GM04504 (cell line): ENCODE measurements at regions not wholly inside any gene's neighbourhood (a gene's known extent, or its start where the extent isn't known, plus 50 kb on each side); places are given as distances from the start of the nearest gene placed in this dataset.
A peak's percentile ranks its signal among the peaks of the same experiment; 100 is the strongest.

ENCODE experiments used
- DNase-seq: peaks from one replicate; pipeline ENCODE4 v3.0.0-alpha.2; 2012; ENCODE audit warnings: low read depth

DNA sequence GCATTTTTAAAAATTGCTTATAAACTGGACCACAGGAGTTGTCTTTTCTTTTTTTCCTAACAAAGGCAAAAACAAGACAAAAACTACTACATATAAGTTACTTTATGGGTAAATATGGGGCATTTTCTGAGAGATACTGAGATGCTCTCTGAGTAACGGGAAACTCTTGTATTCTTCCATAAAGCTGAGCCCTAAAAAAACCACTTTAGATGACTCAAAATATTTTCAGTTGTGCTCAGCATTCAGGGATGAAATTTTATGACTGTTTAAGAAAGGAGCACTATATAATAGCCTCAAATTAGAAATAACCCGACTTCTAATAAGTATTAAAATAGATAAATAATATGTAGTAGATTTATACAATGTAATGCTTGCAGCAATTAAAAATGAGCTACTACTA is 644.5 kb downstream of the KCTD16 start:
- DNase-seq = no peak

GRCh38 chr5:144812763-144813162 is 642.1 kb downstream of the KCTD16 start:
- DNase-seq = peak; percentile 97

DNA sequence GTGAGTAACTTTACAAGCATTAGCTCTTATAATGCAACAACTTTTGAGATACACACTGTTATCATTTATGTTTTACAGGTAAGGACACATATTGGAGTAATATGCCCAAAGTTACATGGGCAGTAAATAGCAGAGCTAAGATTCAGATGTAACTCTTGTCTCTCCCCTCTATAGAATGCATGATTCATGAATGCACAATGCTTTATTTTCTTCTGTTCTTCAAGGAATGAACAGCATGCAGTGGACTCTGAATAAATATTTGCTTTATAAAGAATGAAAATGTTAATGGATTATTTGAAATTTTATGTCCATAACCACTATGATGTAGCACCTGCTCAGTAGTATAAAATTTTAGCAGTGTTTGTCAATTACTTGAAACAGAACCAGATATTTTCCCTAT is 629.5 kb downstream of the KCTD16 start:
- DNase-seq = no peak

DNA sequence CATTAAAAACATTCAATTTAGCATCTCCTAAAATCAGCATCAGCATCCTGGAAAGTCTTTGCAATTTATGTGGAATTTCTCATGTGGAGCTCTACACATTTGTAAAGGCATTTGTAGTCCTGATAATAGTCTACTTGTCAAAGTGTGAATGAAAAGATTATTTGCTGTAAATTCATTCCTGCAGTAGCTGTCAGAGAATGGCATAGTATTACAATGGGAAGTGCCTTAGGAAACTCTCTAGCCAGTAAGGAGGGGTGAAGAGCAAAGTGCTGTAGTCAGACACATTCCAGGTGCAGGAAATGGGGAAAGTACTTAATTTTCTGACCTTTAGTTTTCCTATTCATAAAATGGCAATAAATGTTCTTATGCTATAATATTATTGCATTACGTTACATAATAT is 627.9 kb downstream of the KCTD16 start:
- no peak for DNase-seq

- DNase-seq = no peak
These were observed 624.2 kb downstream of the KCTD16 start for GRCh38 chr5:144794922-144795321.

DNA sequence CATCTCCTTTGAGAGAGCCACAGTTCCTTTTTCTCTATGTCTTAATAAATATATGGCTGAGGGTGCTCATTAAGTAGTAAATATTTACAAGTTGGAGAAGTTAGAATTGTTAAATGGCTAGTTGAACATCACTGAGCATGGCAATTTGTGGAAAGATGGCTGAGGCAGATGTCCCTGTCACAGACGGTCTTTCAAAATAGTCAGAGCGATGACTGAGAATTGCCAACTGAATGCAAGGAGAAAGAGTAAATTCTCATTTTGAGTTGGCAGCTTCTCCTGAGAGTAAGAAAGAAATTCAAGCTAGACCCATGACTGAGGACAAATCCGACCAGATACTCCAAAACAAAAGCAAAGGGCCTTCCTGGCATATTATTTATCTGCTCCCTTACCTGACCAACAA is 617.9 kb downstream of the KCTD16 start:
- DNase-seq = no peak

DNA sequence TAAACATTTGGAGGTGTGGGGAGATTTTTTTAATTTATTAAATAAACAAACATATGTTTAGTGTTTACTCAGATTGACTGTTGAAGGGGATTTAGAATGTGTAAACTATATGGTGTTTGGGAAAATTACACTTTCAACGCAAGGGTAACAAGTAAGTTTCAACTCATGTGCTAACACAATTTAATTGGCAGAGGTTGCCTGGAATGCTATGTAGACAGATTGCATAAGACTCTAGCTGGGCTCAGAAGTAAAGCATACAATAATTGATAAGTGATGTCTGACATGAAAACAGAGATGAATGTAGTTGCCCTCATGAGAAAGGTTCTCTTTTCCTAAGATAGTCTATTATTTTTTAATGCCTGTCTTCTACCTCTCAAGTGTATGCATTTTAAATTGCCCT is 617.4 kb downstream of the KCTD16 start:
- no peak for DNase-seq

DNA sequence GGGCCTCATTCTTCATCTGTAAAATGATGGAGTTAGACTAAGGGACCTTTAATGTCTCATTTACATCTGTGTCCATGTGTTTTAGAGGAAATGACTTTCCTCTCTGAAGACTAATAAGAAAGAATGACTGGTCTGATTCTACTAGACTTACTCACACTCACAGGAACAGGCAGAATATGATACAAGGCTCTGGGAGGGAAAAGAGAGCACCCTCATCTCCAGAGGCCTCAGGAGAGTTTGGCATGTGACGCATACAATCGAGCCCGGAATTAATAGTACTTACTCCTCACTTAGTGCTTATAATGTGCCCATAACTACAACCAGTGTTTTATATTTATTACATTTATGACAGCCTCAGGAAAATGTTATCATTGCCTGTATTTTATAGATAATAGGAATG is 608.7 kb downstream of the KCTD16 start:
- DNase-seq = no peak

DNA sequence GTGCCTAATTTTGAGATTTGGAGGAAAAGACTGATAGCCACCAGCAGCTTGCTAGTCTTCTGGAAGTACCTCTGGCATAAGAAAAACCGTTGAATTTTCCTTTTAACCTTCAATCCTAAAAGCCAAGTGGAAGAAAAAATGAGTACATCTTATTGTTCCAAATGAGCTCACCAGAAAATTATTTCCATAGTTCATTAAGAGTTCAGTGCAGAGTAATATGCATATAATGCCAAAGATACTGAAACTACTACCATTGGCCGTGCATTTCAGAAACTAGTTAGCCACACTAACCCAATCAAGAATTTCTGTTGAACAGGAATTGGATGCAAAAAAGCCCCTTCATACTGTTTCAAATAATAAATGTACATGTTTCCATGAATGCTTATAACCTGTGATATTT is 607.9 kb downstream of the KCTD16 start:
- no peak for DNase-seq

- no peak for DNase-seq
These were observed 603.5 kb downstream of the KCTD16 start for GRCh38 chr5:144774197-144774596.

GRCh38 chr5:144773628-144774027 is 603.0 kb downstream of the KCTD16 start:
- no peak for DNase-seq

GRCh38 chr5:144771802-144772201 is 601.1 kb downstream of the KCTD16 start:
- DNase-seq = no peak

DNA sequence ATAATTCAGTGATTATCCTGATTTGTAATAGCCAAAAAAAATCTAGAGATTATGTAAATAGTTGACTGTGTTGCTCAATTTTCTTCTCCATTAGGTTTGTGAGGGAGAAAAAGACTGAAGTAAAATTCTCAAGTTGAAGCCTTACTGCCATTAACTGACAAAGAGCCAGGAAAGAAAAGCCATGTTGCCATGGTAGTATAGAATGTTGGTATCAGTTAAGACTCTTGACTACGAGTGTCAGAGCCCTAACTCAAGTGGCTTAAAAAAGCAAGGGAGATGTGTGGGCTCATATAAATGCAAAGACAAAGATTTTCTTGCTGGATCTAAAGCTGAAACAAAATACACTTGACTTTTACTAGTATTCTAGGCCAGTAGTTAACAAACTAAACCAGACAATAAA is 571.7 kb downstream of the KCTD16 start:
- no peak for DNase-seq

DNA sequence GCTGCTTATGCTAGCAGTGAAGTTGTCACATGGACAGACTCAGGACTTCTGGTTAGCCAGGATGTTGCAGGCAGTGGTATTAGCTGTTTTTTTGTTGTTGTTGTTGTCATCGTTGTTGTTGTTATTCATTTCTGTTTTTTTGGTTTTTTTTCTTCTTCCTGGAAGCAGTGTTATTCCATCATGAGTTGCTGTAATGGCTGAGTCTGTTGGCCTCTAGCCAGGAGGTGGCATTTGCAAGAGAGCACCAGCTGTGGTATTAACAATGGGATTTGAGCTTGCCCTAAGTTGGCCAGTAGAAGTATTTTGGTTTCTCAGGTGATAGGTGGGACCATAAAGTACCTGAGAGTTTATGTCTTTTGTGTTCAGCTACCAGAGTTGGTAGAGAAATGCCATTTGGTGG is 561.1 kb downstream of the KCTD16 start:
- DNase-seq = no peak

GRCh38 chr5:144712090-144712489 is 541.4 kb downstream of the KCTD16 start:
- no peak for DNase-seq

GRCh38 chr5:144711172-144711571 is 540.5 kb downstream of the KCTD16 start:
- DNase-seq = no peak

DNA sequence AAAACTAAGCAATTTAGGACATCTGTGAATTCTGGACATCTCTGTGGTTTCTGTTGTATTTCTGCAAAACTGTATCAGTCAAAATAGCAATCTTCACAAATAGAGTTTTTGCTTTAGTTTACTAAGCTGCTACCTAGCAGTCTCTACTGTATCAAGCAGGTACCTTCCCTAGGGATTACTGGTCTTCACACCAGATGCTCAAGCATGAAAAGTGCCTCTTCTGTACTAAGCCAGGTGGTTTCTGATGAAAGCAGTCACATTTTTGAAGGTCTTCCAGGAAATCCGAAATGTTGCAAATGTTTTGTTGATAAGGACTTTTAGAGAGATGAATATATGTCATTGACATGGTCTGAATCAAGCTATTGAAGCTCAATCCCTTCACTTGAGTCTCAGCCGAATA is 540.0 kb downstream of the KCTD16 start:
- DNase-seq = no peak

- no peak for DNase-seq
These were observed 533.1 kb downstream of the KCTD16 start for GRCh38 chr5:144703776-144704175.

- no peak for DNase-seq
These were observed 527.8 kb downstream of the KCTD16 start for GRCh38 chr5:144698484-144698883.

DNA sequence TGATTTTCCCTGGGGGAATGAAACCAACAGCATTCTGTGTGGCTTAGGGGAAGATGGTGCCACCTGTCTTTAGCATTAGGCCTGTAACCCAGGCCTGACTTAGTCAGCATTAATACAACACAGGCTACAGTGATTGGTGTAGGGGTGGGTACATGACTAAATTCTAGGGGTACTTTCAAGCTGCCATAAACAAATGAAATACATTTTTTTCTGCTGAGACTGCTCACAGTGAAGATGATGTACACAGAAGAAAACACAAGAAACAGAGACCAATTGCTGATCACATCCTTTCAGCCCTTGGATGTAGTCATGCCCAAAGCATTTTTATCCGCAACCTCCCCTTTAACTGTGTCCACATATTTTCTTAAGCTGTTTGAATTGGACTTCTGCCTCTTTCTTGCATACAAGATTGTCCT is 527.2 kb downstream of the KCTD16 start:
- peak; percentile 92 for DNase-seq

DNA sequence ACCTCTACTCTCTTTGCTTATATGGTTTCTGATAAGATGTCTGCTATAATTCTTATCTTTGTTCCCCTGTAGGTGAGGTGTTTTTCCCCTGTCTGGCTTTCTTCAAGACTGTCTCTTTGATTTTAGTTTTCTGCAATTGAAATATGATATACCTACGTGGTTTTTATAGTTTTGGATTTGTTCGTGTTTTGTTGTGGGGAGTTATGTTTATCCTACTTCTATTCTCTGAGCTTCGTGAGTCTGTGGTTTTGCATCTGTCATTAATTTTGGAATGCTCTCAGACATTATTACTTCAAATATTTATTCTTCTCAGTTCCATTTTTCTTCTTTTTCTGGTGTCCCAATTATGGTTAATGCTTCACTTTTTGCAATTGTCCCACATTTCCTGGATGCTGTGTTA is 521.3 kb downstream of the KCTD16 start:
- DNase-seq = no peak

GRCh38 chr5:144684899-144685298 is 514.2 kb downstream of the KCTD16 start:
- no peak for DNase-seq

- no peak for DNase-seq
These were observed 510.0 kb downstream of the KCTD16 start for GRCh38 chr5:144680711-144681110.

- no peak for DNase-seq
These were observed 500.4 kb downstream of the KCTD16 start for GRCh38 chr5:144671066-144671465.

GRCh38 chr5:144659634-144660227 is 489.1 kb downstream of the KCTD16 start:
- DNase-seq = no peak
